ENCODE measurements at regions not wholly inside any gene's neighbourhood (a gene's known extent, or its start where the extent isn't known, plus 50 kb on each side); places are given as distances from the start of the nearest gene placed in this dataset.

DNA sequence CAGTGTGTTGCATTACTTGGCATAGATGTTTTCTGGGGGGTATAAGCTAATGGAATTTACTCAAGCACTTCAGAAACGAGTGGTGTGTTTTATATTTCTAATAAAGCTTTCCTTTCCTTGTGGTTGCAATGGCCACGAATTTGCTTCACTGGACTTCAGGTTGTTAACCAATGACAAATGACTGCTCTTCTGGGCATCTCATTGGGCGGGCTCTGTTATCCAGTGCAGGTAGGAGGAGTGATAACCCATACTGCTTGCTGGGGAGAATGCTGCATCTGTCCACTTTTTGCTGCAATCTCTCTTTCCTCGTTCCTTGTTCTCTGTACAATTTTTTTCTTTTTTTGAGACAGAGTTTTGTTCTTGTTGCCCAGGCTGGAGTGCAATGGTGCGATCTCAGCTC lies 80.0 kb upstream of the RPH3A start:
- TF ChIP-seq, protein P1, sequence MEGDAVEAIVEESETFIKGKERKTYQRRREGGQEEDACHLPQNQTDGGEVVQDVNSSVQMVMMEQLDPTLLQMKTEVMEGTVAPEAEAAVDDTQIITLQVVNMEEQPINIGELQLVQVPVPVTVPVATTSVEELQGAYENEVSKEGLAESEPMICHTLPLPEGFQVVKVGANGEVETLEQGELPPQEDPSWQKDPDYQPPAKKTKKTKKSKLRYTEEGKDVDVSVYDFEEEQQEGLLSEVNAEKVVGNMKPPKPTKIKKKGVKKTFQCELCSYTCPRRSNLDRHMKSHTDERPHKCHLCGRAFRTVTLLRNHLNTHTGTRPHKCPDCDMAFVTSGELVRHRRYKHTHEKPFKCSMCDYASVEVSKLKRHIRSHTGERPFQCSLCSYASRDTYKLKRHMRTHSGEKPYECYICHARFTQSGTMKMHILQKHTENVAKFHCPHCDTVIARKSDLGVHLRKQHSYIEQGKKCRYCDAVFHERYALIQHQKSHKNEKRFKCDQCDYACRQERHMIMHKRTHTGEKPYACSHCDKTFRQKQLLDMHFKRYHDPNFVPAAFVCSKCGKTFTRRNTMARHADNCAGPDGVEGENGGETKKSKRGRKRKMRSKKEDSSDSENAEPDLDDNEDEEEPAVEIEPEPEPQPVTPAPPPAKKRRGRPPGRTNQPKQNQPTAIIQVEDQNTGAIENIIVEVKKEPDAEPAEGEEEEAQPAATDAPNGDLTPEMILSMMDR (conservative IDR thresholded peaks at IDR 0.05; ENCODE audit: low read depth, low read length) = no peak
- TF ChIP-seq EZH2 (IDR thresholded peaks at IDR 0.05; ENCODE audit: low read length, unreplicated experiment) (no peak), EZH2phosphoT487 (IDR thresholded peaks at IDR 0.05; ENCODE audit: borderline replicate concordance, low read length) (no peak)

Data from PC-3 (cell line).